ENCODE measurements at regions not wholly inside any gene's neighbourhood (a gene's known extent, or its start where the extent isn't known, plus 50 kb on each side); places are given as distances from the start of the nearest gene placed in this dataset.
A peak's percentile ranks its signal among the peaks of the same experiment; 100 is the strongest.

GRCh38 chr7:39810204-39810642 lies 139.8 kb upstream of the CDK13 start (continued):
- TF ChIP-seq MBD1 (CRISPR knock-in tag; IDR thresholded peaks at IDR 0.05): no peak
- peak; percentile 85 for TF ChIP-seq CCNT2 (IDR thresholded peaks at IDR 0.05; ENCODE audit: borderline replicate concordance, extremely low read depth, insufficient read length, low read depth, low read length)
- no peak for TF ChIP-seq PREB (CRISPR knock-in tag; IDR thresholded peaks at IDR 0.05)
- no peak for TF ChIP-seq PCBP2 (IDR thresholded peaks at IDR 0.05; ENCODE audit: low read depth, low read length, poor library complexity, severe bottlenecking)
- TF ChIP-seq SP1 (CRISPR knock-in tag; IDR thresholded peaks at IDR 0.05): peak; percentile 43; the same call in 1 of the 2 replicates
- no peak for TF ChIP-seq DLX4 (CRISPR knock-in tag; IDR thresholded peaks at IDR 0.05)
- no peak for TF ChIP-seq CBX5 (IDR thresholded peaks at IDR 0.05; ENCODE audit: borderline replicate concordance, low read depth)
- no peak for TF ChIP-seq CGGBP1 (CRISPR knock-in tag; IDR thresholded peaks at IDR 0.05)
- TF ChIP-seq ZNF639 (CRISPR knock-in tag; conservative IDR thresholded peaks at IDR 0.05 in 1 of 2, IDR thresholded peaks at IDR 0.05 in 1 of 2): peak in 1 of 2 experiments; percentile 59; a peak in 1 of 4 replicates
- TF ChIP-seq KLF16 (IDR thresholded peaks at IDR 0.05): peak; percentile 98
- no peak for TF ChIP-seq FOXK2 (conservative IDR thresholded peaks at IDR 0.05 in 1 of 2, IDR thresholded peaks at IDR 0.05 in 1 of 2; ENCODE audit: low read depth in 2 of 2)
- TF ChIP-seq SREBF1 (IDR thresholded peaks at IDR 0.05; ENCODE audit: borderline replicate concordance, low read depth, low read length): no peak
- TF ChIP-seq GABPB2 (CRISPR knock-in tag; conservative IDR thresholded peaks at IDR 0.05): no peak
- peak; percentile 60; the same call in 1 of the 2 replicates for TF ChIP-seq MIER1 (IDR thresholded peaks at IDR 0.05; ENCODE audit: low read depth)
- peak; percentile 88; the same call in 1 of the 2 replicates for TF ChIP-seq LEF1 (IDR thresholded peaks at IDR 0.05)
- TF ChIP-seq ETV6 (IDR thresholded peaks at IDR 0.05; ENCODE audit: borderline replicate concordance in 1 of 2, low read depth in 2 of 2, low read length in 1 of 2): peak in 1 of 2 experiments; percentile 72; a peak in 1 of 4 replicates
- no peak for TF ChIP-seq ETV6 (CRISPR knock-in tag; IDR thresholded peaks at IDR 0.05; ENCODE audit: borderline replicate concordance)
- peak in 1 of 2 experiments; percentile 41 for TF ChIP-seq E2F6 (IDR thresholded peaks at IDR 0.05; ENCODE audit: borderline replicate concordance in 1 of 2, extremely low read depth in 1 of 2, insufficient read depth in 1 of 2, insufficient read length in 1 of 2, low read depth in 1 of 2, low read length in 1 of 2, poor library complexity in 1 of 2, severe bottlenecking in 1 of 2)
- no peak for TF ChIP-seq KAT2B (IDR thresholded peaks at IDR 0.05; ENCODE audit: low read depth, low read length)
- TF ChIP-seq ZFPM2 (CRISPR knock-in tag; IDR thresholded peaks at IDR 0.05): no peak

Data from K562 (cell line).